ENCODE measurements at regions not wholly inside any gene's neighbourhood (a gene's known extent, or its start where the extent isn't known, plus 50 kb on each side); places are given as distances from the start of the nearest gene placed in this dataset.

DNA sequence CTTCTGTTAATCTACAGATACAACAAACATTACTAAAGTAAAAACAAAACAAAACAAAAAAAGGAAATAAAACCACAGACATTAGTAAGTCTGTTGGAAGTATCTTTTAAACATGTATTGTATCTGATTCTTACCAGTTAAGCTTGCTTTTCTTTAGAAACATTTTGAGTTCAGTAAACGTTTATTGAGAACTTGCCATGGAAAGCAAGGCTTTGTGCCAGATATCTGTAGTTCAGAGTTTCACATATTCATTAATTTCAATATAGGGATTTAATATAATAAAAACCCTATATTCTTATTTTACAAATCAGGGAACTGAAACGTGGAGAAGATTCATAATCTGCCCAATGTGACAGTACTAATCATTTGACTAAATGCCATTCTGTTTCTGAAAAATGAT lies 1101.0 kb upstream of the GYPC start:
- no peaks in the 10 kb centered on the region for H3K27me3 ChIP-seq (ENCODE audit: control insufficient read depth, insufficient read depth, low read length)
- no peak overlapping the region for H3K27ac ChIP-seq (ENCODE audit: insufficient read depth, low read length)
- no peak for DNase-seq
- H3K9me1 ChIP-seq (ENCODE audit: insufficient read depth, low read length): no peaks in the 10 kb centered on the region
- no peaks in the 10 kb centered on the region for H3K79me1 ChIP-seq (ENCODE audit: low read depth in 1 of 2, low read length in 2 of 2)
- H2AFZ ChIP-seq (replicated peaks; ENCODE audit: low read length, poor library complexity): no peak overlapping the region
- H3K4me1 ChIP-seq (ENCODE audit: control insufficient read depth, insufficient read depth, low read length): no peaks in the 10 kb centered on the region
- no peak overlapping the region for H3K56ac ChIP-seq (ENCODE audit: extremely low read depth, insufficient read depth, low read length)
- no peak overlapping the region for H3K23ac ChIP-seq (ENCODE audit: low read depth, low read length)
- H2BK15ac ChIP-seq (ENCODE audit: low read depth, low read length): no peak overlapping the region
- no CpG with 5 or more reads among the region's 2 CpGs for WGBS, 2 experiments (ENCODE audit: extremely low coverage in 2 of 2, insufficient read length in 1 of 2)
- H2AK5ac ChIP-seq (ENCODE audit: low read depth, low read length): no peak overlapping the region
- dilution Hi-C loops (cut with HindIII; ENCODE audit: low sequenced_read_pairs, unreplicated experiment): no loop called here
- no peak overlapping the region for H4K91ac ChIP-seq (ENCODE audit: insufficient read depth, low read depth, low read length)
- H3K4me3 ChIP-seq (ENCODE audit: insufficient read depth, low read depth, low read length): no peak overlapping the region
- ChIA-PET CTCF (no interaction called here), POLR2A (ENCODE audit: unreplicated experiment) (no interaction called here)
- no peak overlapping the region for H2BK20ac ChIP-seq (ENCODE audit: low read depth, low read length)
- no peak overlapping the region for H3K9ac ChIP-seq (ENCODE audit: low read depth, low read length)
- H3K18ac ChIP-seq (ENCODE audit: low read depth, low read length): no peak overlapping the region
- no peak overlapping the region for H3K4ac ChIP-seq (ENCODE audit: low read depth, low read length)
- TF ChIP-seq MXI1 (IDR thresholded peaks at IDR 0.05; ENCODE audit: borderline replicate concordance, low read depth, low read length): no peak
- TF ChIP-seq RFX5 (IDR thresholded peaks at IDR 0.05; ENCODE audit: low read depth, low read length): no peak
- no peak for TF ChIP-seq ELK1 (IDR thresholded peaks at IDR 0.05; ENCODE audit: borderline replicate concordance, low read depth, low read length)
- TF ChIP-seq RAD21 (IDR thresholded peaks at IDR 0.05; ENCODE audit: low read length): no peak
- no peak for TF ChIP-seq USF2 (IDR thresholded peaks at IDR 0.05; ENCODE audit: low read depth, low read length)
- no peak for TF ChIP-seq SMC3 (IDR thresholded peaks at IDR 0.05; ENCODE audit: low read depth, low read length)
- TF ChIP-seq, protein P1, sequence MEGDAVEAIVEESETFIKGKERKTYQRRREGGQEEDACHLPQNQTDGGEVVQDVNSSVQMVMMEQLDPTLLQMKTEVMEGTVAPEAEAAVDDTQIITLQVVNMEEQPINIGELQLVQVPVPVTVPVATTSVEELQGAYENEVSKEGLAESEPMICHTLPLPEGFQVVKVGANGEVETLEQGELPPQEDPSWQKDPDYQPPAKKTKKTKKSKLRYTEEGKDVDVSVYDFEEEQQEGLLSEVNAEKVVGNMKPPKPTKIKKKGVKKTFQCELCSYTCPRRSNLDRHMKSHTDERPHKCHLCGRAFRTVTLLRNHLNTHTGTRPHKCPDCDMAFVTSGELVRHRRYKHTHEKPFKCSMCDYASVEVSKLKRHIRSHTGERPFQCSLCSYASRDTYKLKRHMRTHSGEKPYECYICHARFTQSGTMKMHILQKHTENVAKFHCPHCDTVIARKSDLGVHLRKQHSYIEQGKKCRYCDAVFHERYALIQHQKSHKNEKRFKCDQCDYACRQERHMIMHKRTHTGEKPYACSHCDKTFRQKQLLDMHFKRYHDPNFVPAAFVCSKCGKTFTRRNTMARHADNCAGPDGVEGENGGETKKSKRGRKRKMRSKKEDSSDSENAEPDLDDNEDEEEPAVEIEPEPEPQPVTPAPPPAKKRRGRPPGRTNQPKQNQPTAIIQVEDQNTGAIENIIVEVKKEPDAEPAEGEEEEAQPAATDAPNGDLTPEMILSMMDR (conservative IDR thresholded peaks at IDR 0.05; ENCODE audit: low read depth, low read length): no peak
- no peak for TF ChIP-seq BHLHE40 (IDR thresholded peaks at IDR 0.05; ENCODE audit: low read depth, low read length)
- peaks cover 3% of the 10 kb centered on the region; the same call in 1 of the 2 replicates for H3K9me3 ChIP-seq (ENCODE audit: control insufficient read depth, insufficient read depth, low read length)
- intact Hi-C loops (cut with micrococcal nuclease): no loop called here
- H3K14ac ChIP-seq (replicated peaks; ENCODE audit: low read depth, low read length): no peak overlapping the region
- H4K5ac ChIP-seq (ENCODE audit: low read depth, low read length): no peak overlapping the region
- no TSS peak for BruUV-seq (replicated peaks)
- no peak overlapping the region for H3K4me2 ChIP-seq (ENCODE audit: low read depth, low read length)
- no peak overlapping the region for H2BK120ac ChIP-seq (ENCODE audit: low read depth, low read length)
- H2AK9ac ChIP-seq (replicated peaks; ENCODE audit: low read depth, low read length, poor library complexity): no peak overlapping the region
- no peak for ATAC-seq (ENCODE audit: low read depth)
- no peaks in the 10 kb centered on the region for H4K20me1 ChIP-seq (ENCODE audit: insufficient read depth, low read length)
- H2BK5ac ChIP-seq (ENCODE audit: low read depth, low read length, poor library complexity, severe bottlenecking): no peak overlapping the region
- no peak overlapping the region for H4K8ac ChIP-seq (ENCODE audit: low read depth in 2 of 2, low read length in 2 of 2)
- in situ Hi-C loops (cut with MboI; ENCODE audit: low sequenced_read_pairs): no loop called here
- no peaks in the 10 kb centered on the region for H3K36me3 ChIP-seq (ENCODE audit: control insufficient read depth, insufficient read depth, low read length)

All from IMR-90 (cell line).